Keratinocyte (primary cell): ENCODE measurements at regions not wholly inside any gene's neighbourhood (a gene's known extent, or its start where the extent isn't known, plus 50 kb on each side); places are given as distances from the start of the nearest gene placed in this dataset.

Experiments
- CTCF ChIP-seq, 3 experiments: IDR thresholded peaks in 1 of 3; conservative IDR thresholded peaks in 1 of 3; optimal IDR thresholded peaks in 1 of 3; 2 replicates in 2 of 3; 3 replicates in 1 of 3; pipeline versions ENCODE3 to v1.5.1; 2011; ENCODE audit warnings: low read length in 3 of 3, mild to moderate bottlenecking in 3 of 3, moderate library complexity in 2 of 3, control low read depth in 1 of 3, inconsistent platforms in 1 of 3; ENCODE audit not compliant: insufficient read depth in 2 of 3; ENCODE audit errors: extremely low read depth in 1 of 3
- EZH2 ChIP-seq: IDR thresholded peaks from one replicate; pipeline ENCODE4 v1.6.1; 2012; ENCODE audit warnings: inconsistent platforms, mild to moderate bottlenecking, low read length, moderate library complexity

- TF ChIP-seq CTCF (optimal IDR thresholded peaks at IDR 0.05 in 1 of 3, IDR thresholded peaks at IDR 0.05 in 1 of 3, conservative IDR thresholded peaks at IDR 0.05 in 1 of 3; ENCODE audit: extremely low read depth in 1 of 3, insufficient read depth in 2 of 3, low read length in 3 of 3): no peak
- TF ChIP-seq EZH2: no peak
Observed at GRCh38 chr9:107154766-107155165, 128.3 kb upstream of the RAD23B start.
